Fibroblast of skin of right biceps (primary cell): ENCODE measurements at regions not wholly inside any gene's neighbourhood (a gene's known extent, or its start where the extent isn't known, plus 50 kb on each side); places are given as distances from the start of the nearest gene placed in this dataset.
"Not testable (repeated sequence)": the region's sequence is repeated elsewhere in the genome, so short reads cannot be mapped to it uniquely, and the experiment has no call there.

Experiments
- DNase-seq: peaks from one replicate; pipeline ENCODE4 v3.0.0-alpha.2; 2013

- no peak for DNase-seq
Measured at GRCh38 chr16:5314377-5314776, 216.8 kb upstream of the EEF2KMT start.

GRCh38 chr16:5309946-5310611, 212.5 kb upstream of the EEF2KMT start:
- no peak for DNase-seq

- no peak for DNase-seq
Measured at GRCh38 chr16:5305023-5305422, 207.4 kb upstream of the EEF2KMT start.

GRCh38 chr16:5302372-5303114, 204.9 kb upstream of the EEF2KMT start:
- no peak for DNase-seq

- no peak for DNase-seq
Measured at GRCh38 chr16:5298202-5298601, 200.6 kb upstream of the EEF2KMT start.

- no peak for DNase-seq
Measured at GRCh38 chr16:5296176-5296575, 198.6 kb upstream of the EEF2KMT start.

- not testable (repeated sequence) for DNase-seq
Measured at GRCh38 chr16:5295304-5295703, 197.7 kb upstream of the EEF2KMT start.

- DNase-seq, result not testable (repeated sequence)
Measured at GRCh38 chr16:5282152-5282551, 184.6 kb upstream of the EEF2KMT start.

GRCh38 chr16:5257462-5257861, 159.9 kb upstream of the EEF2KMT start:
- no peak for DNase-seq

GRCh38 chr16:5252791-5253190, 155.2 kb upstream of the EEF2KMT start:
- DNase-seq, result no peak

GRCh38 chr16:5247403-5247802, 149.8 kb upstream of the EEF2KMT start:
- not testable (repeated sequence) for DNase-seq

- DNase-seq, result not testable (repeated sequence)
Measured at GRCh38 chr16:5240278-5240626, 142.7 kb upstream of the EEF2KMT start.

GRCh38 chr16:5239472-5240277, 142.1 kb upstream of the EEF2KMT start:
- DNase-seq, result peak; percentile 3

GRCh38 chr16:5235119-5235518, 137.5 kb upstream of the EEF2KMT start:
- DNase-seq, result no peak

GRCh38 chr16:5234295-5235050, 136.9 kb upstream of the EEF2KMT start:
- no peak for DNase-seq

- DNase-seq, result no peak
Measured at GRCh38 chr16:5231246-5231759, 133.7 kb upstream of the EEF2KMT start.

- no peak for DNase-seq
Measured at GRCh38 chr16:5228369-5228768, 130.8 kb upstream of the EEF2KMT start.

- DNase-seq, result no peak
Measured at GRCh38 chr16:5225931-5226655, 128.5 kb upstream of the EEF2KMT start.

GRCh38 chr16:5222761-5223160, 125.2 kb upstream of the EEF2KMT start:
- DNase-seq, result no peak

GRCh38 chr16:5221831-5222230, 124.2 kb upstream of the EEF2KMT start:
- not testable (repeated sequence) for DNase-seq

GRCh38 chr16:5220705-5221104, 123.1 kb upstream of the EEF2KMT start:
- DNase-seq, result no peak

GRCh38 chr16:5216441-5217080, 119.0 kb upstream of the EEF2KMT start:
- no peak for DNase-seq
